ENCODE measurements at regions not wholly inside any gene's neighbourhood (a gene's known extent, or its start where the extent isn't known, plus 50 kb on each side); places are given as distances from the start of the nearest gene placed in this dataset.

DNA sequence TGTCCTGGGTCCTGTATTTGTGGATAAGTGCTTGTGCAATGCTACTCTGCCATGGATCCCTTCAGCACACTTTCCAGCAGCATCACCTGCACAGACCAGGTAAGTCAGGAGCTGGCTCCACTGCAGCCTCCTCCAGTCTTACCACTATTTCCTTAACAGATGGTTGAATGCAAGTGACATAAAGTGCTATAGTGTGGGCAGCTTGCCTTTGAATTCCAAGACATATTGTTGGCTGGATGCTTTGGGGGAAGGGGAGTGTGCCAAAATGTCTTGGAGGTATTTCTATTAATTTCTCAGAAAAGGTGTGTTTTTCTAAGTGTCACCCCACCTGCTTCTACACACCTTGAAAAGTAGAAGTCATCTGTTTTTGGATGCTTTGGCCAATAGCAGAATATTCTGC, 352.2 kb upstream of the SUCLG2 start:
- TF ChIP-seq, protein P1, sequence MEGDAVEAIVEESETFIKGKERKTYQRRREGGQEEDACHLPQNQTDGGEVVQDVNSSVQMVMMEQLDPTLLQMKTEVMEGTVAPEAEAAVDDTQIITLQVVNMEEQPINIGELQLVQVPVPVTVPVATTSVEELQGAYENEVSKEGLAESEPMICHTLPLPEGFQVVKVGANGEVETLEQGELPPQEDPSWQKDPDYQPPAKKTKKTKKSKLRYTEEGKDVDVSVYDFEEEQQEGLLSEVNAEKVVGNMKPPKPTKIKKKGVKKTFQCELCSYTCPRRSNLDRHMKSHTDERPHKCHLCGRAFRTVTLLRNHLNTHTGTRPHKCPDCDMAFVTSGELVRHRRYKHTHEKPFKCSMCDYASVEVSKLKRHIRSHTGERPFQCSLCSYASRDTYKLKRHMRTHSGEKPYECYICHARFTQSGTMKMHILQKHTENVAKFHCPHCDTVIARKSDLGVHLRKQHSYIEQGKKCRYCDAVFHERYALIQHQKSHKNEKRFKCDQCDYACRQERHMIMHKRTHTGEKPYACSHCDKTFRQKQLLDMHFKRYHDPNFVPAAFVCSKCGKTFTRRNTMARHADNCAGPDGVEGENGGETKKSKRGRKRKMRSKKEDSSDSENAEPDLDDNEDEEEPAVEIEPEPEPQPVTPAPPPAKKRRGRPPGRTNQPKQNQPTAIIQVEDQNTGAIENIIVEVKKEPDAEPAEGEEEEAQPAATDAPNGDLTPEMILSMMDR (conservative IDR thresholded peaks at IDR 0.05 in 1 of 2, IDR thresholded peaks at IDR 0.05 in 1 of 2; ENCODE audit: low read depth in 1 of 2, low read length in 2 of 2), result no peak
- no peak for TF ChIP-seq EZH2 (IDR thresholded peaks at IDR 0.05; ENCODE audit: low read length, missing control alignments)
